ENCODE measurements at regions not wholly inside any gene's neighbourhood (a gene's known extent, or its start where the extent isn't known, plus 50 kb on each side); places are given as distances from the start of the nearest gene placed in this dataset.

GRCh38 chr3:191094057-191094845, 104.8 kb upstream of the OSTN start:
- Histone ChIP-seq H3K79me2 (replicated peaks; ENCODE audit: insufficient read depth, low read length) (no peaks in the 10 kb centered on the region), H3K36me3 (ENCODE audit: insufficient read depth, low read length) (no peaks in the 10 kb centered on the region), H3F3A (ENCODE audit: insufficient read depth, low read length, poor library complexity, severe bottlenecking) (no peaks in the 10 kb centered on the region), H3K4me2 (ENCODE audit: low read length) (no peak overlapping the region), H2AFZ (ENCODE audit: low read depth, low read length) (no peak overlapping the region), H3K9ac (ENCODE audit: low read length) (no peak overlapping the region), H3K9me3 (ENCODE audit: low read length) (no peaks in the 10 kb centered on the region), H3K4me3 (ENCODE audit: low read length) (no peak overlapping the region), H3K27ac (ENCODE audit: low read length) (no peak overlapping the region), H3K27me3 (ENCODE audit: insufficient read depth, low read depth, low read length) (no peaks in the 10 kb centered on the region), H4K20me1 (ENCODE audit: insufficient read depth) (no peaks in the 10 kb centered on the region), H3K9me2 (ENCODE audit: insufficient read depth, low read length) (no peaks in the 10 kb centered on the region)
- TF ChIP-seq POLR2AphosphoS5 (IDR thresholded peaks at IDR 0.05) (no peak), MXI1 (conservative IDR thresholded peaks at IDR 0.05; ENCODE audit: poor library complexity, severe bottlenecking) (no peak), REST (IDR thresholded peaks at IDR 0.05; ENCODE audit: borderline replicate concordance) (no peak), EZH2 (IDR thresholded peaks at IDR 0.05; ENCODE audit: borderline replicate concordance, insufficient read depth, low read length, poor library complexity, severe bottlenecking) (no peak), CTCF (IDR thresholded peaks at IDR 0.05; ENCODE audit: poor library complexity, severe bottlenecking) (no peak), RAD21 (conservative IDR thresholded peaks at IDR 0.05) (no peak), EP300 (conservative IDR thresholded peaks at IDR 0.05; ENCODE audit: poor library complexity, severe bottlenecking) (no peak), TAF1 (IDR thresholded peaks at IDR 0.05; ENCODE audit: low read depth) (no peak), SMC3 (conservative IDR thresholded peaks at IDR 0.05; ENCODE audit: poor library complexity) (no peak)

- no peaks in the 10 kb centered on the region for H3K9me2 ChIP-seq (ENCODE audit: insufficient read depth, low read length)
- no peak overlapping the region for H3K4me2 ChIP-seq (ENCODE audit: low read length)
- H2AFZ ChIP-seq (ENCODE audit: low read depth, low read length), result no peak overlapping the region
- H3K79me2 ChIP-seq (replicated peaks; ENCODE audit: insufficient read depth, low read length), result no peaks in the 10 kb centered on the region
- H3K27me3 ChIP-seq (ENCODE audit: insufficient read depth, low read depth, low read length), result no peaks in the 10 kb centered on the region
- no peaks in the 10 kb centered on the region for H4K20me1 ChIP-seq (ENCODE audit: insufficient read depth)
- no peaks in the 10 kb centered on the region for H3K36me3 ChIP-seq (ENCODE audit: insufficient read depth, low read length)
- H3K9ac ChIP-seq (ENCODE audit: low read length), result no peak overlapping the region
- H3F3A ChIP-seq (ENCODE audit: insufficient read depth, low read length, poor library complexity, severe bottlenecking), result no peaks in the 10 kb centered on the region
- no peaks in the 10 kb centered on the region for H3K9me3 ChIP-seq (ENCODE audit: low read length)
- no peak overlapping the region for H3K4me3 ChIP-seq (ENCODE audit: low read length)
- no peak overlapping the region for H3K27ac ChIP-seq (ENCODE audit: low read length)
- no peak for TF ChIP-seq REST (IDR thresholded peaks at IDR 0.05; ENCODE audit: borderline replicate concordance)
- TF ChIP-seq POLR2AphosphoS5 (IDR thresholded peaks at IDR 0.05), result no peak
- TF ChIP-seq EZH2 (IDR thresholded peaks at IDR 0.05; ENCODE audit: borderline replicate concordance, insufficient read depth, low read length, poor library complexity, severe bottlenecking), result no peak
Observed at GRCh38 chr3:191087391-191087790, 111.7 kb upstream of the OSTN start.

Measured in neural cell (in vitro differentiated cells).